GM12873 (cell line): ENCODE measurements at regions not wholly inside any gene's neighbourhood (a gene's known extent, or its start where the extent isn't known, plus 50 kb on each side); places are given as distances from the start of the nearest gene placed in this dataset.

Source experiments
- CTCF ChIP-seq: IDR thresholded peaks from 2 replicates; pipeline ENCODE4 v1.5.1; 2012; ENCODE audit warnings: low read depth, mild to moderate bottlenecking, moderate library complexity, low read length, control low read depth; ENCODE audit not compliant: insufficient read depth; ENCODE audit errors: missing control alignments

- no peak for TF ChIP-seq CTCF
Measured at GRCh38 chr1:25083481-25084345, 148.6 kb downstream of the SYF2 start.

- TF ChIP-seq CTCF: no peak
Measured at GRCh38 chr1:25082995-25083394, 149.3 kb downstream of the SYF2 start.

GRCh38 chr1:25082216-25082899, 149.9 kb downstream of the SYF2 start:
- no peak for TF ChIP-seq CTCF

- TF ChIP-seq CTCF: no peak
Measured at GRCh38 chr1:25081496-25081895, 150.8 kb downstream of the SYF2 start.

GRCh38 chr1:25080294-25081209, 150.5 kb upstream of the RUNX3 start:
- no peak for TF ChIP-seq CTCF

- no peak for TF ChIP-seq CTCF
Measured at GRCh38 chr1:25079048-25079447, 149.0 kb upstream of the RUNX3 start.
